ENCODE measurements at regions not wholly inside any gene's neighbourhood (a gene's known extent, or its start where the extent isn't known, plus 50 kb on each side); places are given as distances from the start of the nearest gene placed in this dataset.

DNA sequence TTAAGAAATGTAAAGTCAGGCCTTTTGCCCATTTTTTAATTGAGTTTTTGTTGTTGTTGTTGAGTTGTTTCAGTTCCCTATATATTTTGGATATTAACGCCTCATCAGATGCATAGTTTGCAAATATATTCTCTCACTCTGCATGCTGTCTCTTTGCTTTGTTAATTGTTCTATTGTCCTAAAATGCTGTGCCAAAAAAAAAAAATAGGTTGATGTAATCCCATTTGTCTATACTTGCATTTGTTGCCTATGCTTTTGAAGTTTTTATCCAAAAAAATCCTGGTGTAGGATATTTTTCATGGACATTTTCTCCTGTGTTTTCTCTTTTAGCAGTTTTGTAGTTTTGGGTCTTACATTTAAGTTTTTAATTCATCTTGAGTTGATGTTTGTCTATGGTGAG lies 163.3 kb upstream of the STARD13 start:
- Histone ChIP-seq H3K4me1 (ENCODE audit: control insufficient read depth, insufficient read depth, low read length) (no peaks in the 10 kb centered on the region), H3K27ac (ENCODE audit: low read depth, low read length) (no peak overlapping the region), H3K9ac (ENCODE audit: low read depth, low read length) (no peak overlapping the region), H3K9me3 (ENCODE audit: control insufficient read depth, insufficient read depth, low read length) (no peaks in the 10 kb centered on the region), H3K27me3 (ENCODE audit: control insufficient read depth, insufficient read depth, low read length) (no peaks in the 10 kb centered on the region), H3K36me3 (ENCODE audit: control insufficient read depth, insufficient read depth, low read length) (no peaks in the 10 kb centered on the region), H3K4me3 (ENCODE audit: low read depth, low read length) (no peak overlapping the region)

DNA sequence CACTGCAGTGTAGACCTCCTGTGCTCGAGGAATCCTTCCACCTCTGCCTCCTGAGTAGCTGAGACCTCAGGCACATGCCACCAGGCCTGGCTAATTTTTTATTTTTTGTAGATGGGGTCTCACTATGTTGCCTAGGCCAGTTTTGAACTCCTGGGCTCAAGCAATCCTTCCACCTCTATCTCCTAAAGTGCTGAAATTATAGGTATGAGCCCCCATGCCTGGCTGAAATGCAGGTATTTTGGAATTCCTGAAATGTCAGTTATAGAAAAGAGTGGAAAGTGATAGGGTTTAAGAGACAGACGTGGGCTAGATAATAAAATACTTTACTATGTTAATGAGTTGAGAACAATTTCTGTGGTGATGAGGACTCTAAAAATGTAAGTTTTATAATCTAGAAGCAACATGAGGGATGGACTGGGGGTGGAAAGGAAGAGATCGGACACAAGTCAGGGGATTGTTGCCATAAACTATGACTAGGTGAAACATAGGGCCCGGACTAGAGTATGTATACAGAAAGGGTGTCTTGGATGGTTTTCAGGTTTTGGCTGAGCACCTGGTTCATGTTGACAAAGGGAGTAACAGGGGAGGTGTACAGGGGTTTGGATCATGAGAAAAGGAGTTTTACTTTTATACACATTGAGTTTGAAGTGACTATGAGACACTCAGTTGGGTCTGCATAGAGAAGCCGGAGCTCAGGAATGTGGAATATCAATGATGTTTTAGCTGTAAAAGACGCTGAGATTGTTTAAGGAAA lies 165.6 kb upstream of the STARD13 start:
- Histone ChIP-seq H3K27me3 (ENCODE audit: control insufficient read depth, insufficient read depth, low read length) (no peaks in the 10 kb centered on the region), H3K4me3 (ENCODE audit: low read depth, low read length) (no peak overlapping the region), H3K9me3 (ENCODE audit: control insufficient read depth, insufficient read depth, low read length) (no peaks in the 10 kb centered on the region), H3K9ac (ENCODE audit: low read depth, low read length) (no peak overlapping the region), H3K4me1 (ENCODE audit: control insufficient read depth, insufficient read depth, low read length) (no peaks in the 10 kb centered on the region), H3K36me3 (ENCODE audit: control insufficient read depth, insufficient read depth, low read length) (no peaks in the 10 kb centered on the region), H3K27ac (ENCODE audit: low read depth, low read length) (no peak overlapping the region)

DNA sequence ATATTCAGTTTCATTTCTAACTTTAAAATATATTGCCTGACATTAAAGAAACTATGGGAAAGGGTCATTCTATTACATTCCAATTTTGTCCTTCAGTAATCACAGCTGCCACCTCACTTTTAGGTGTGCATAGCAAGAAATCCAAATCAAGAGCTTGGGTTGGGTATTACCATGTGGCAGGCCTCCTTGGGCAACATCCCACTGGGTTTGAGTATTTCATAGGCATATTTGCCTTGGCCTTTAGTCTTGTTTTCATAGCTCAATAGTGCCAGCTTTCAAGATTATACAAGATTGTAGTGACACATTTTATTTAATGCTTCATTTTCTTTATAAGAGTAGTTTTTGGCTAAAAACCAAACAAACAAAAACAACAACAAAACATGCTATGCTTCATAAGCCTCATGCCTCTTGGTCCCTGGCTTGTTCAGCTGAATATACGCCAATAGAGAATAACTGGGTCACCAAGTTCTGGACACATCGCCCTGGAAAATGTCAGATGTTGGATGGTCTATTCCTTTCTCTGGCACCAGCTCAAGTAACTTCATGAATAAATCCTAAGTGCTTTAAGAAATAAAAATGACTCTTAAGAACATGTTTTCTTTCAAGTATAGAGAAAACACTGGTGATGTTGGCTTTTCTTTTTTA lies 167.4 kb upstream of the STARD13 start:
- Histone ChIP-seq H3K4me3 (ENCODE audit: low read depth, low read length) (no peak overlapping the region), H3K4me1 (ENCODE audit: control insufficient read depth, insufficient read depth, low read length) (no peaks in the 10 kb centered on the region), H3K27me3 (ENCODE audit: control insufficient read depth, insufficient read depth, low read length) (no peaks in the 10 kb centered on the region), H3K27ac (ENCODE audit: low read depth, low read length) (no peak overlapping the region), H3K9me3 (ENCODE audit: control insufficient read depth, insufficient read depth, low read length) (no peaks in the 10 kb centered on the region), H3K36me3 (ENCODE audit: control insufficient read depth, insufficient read depth, low read length) (no peaks in the 10 kb centered on the region), H3K9ac (ENCODE audit: low read depth, low read length) (no peak overlapping the region)

DNA sequence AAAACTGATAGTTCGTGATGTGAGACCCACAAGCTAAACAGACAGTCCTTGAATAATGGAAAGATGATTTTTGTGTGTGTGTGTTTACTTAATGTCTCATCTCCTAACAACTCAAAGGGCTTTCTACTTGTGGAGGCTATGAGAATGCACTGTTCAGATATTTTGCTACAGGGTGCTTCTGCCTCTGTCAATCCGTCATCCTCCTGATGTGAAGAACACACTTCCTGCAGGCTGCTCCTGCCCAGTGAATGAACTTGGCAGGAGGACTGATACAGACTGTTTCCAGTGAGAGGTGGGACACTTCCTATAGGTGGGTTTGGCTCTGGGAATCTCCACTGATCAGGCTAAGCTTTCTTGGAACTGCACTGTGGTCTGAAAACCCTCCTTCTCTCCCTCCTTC lies 168.4 kb upstream of the STARD13 start:
- Histone ChIP-seq H3K36me3 (ENCODE audit: control insufficient read depth, insufficient read depth, low read length) (no peaks in the 10 kb centered on the region), H3K4me3 (ENCODE audit: low read depth, low read length) (no peak overlapping the region), H3K27me3 (ENCODE audit: control insufficient read depth, insufficient read depth, low read length) (no peaks in the 10 kb centered on the region), H3K4me1 (ENCODE audit: control insufficient read depth, insufficient read depth, low read length) (no peaks in the 10 kb centered on the region), H3K9me3 (ENCODE audit: control insufficient read depth, insufficient read depth, low read length) (no peaks in the 10 kb centered on the region), H3K27ac (ENCODE audit: low read depth, low read length) (no peak overlapping the region), H3K9ac (ENCODE audit: low read depth, low read length) (no peak overlapping the region)

DNA sequence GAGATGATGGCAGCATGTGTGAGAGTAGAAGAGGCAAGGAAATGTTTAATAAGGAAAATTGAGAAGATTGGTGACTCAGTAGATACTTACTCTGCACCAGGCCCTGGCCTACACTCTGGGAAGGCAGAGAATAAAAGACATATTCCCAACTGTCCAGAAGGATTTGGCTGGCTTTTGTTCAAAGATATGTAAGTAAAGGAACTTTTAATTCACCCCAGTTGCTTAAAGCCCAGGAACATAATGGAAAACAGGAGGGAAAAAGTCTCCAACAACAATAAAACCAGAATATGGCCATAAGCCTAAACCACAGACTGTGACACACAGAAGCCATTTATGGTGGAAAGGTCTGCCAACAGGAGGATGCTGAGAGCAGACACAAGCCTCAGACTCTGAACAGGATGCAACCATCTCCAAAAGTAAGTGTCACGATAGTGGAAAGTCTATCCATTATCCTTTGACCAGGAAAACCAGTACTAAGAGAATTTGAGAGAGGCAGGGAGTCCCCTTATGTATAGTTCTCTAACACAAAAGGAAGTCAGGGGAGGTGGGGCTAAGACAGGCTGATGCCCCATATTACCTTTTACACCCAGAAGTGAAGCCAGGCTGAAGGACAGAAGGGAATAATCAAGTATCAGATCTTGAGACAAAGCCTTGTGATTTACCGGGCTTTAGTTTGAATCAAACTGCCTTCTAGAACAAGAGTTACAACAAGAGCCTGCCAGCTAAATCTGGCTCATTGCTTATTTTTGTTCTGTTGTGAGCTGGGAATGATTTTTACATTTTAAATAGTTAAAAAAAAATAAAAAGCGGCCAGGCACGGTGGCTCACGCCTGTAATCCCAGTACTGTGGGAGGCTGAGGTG lies 169.5 kb upstream of the STARD13 start:
- no peak overlapping the region for H3K9ac ChIP-seq (ENCODE audit: low read depth, low read length)
- H3K4me3 ChIP-seq (ENCODE audit: low read depth, low read length), result no peak overlapping the region
- no peaks in the 10 kb centered on the region for H3K27me3 ChIP-seq (ENCODE audit: control insufficient read depth, insufficient read depth, low read length)
- no peaks in the 10 kb centered on the region for H3K36me3 ChIP-seq (ENCODE audit: control insufficient read depth, insufficient read depth, low read length)
- H3K9me3 ChIP-seq (ENCODE audit: control insufficient read depth, insufficient read depth, low read length), result no peaks in the 10 kb centered on the region
- no peak overlapping the region for H3K27ac ChIP-seq (ENCODE audit: low read depth, low read length)
- H3K4me1 ChIP-seq (ENCODE audit: control insufficient read depth, insufficient read depth, low read length), result no peaks in the 10 kb centered on the region

DNA sequence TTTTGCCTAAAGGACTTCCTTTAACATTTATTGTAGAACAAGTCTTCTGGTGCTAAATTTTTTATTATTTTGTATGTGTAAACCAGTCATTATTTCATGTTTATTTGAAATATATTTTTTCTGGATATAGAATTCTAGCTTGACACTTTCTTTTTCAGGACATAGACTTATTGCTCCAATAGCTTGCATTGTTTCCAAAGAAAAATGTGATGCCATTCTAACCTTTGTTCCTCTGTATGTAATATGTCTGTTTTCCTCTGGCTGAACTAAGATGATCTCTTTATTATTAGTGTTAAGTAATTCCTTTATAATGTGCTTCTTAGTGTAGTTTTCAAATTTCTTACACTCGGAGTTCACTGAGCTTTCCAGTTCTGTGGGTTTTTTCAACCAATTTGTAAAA lies 174.1 kb upstream of the STARD13 start:
- Histone ChIP-seq H3K9me3 (ENCODE audit: control insufficient read depth, insufficient read depth, low read length) (no peaks in the 10 kb centered on the region), H3K4me3 (ENCODE audit: low read depth, low read length) (no peak overlapping the region), H3K27me3 (ENCODE audit: control insufficient read depth, insufficient read depth, low read length) (no peaks in the 10 kb centered on the region), H3K9ac (ENCODE audit: low read depth, low read length) (no peak overlapping the region), H3K4me1 (ENCODE audit: control insufficient read depth, insufficient read depth, low read length) (no peaks in the 10 kb centered on the region), H3K36me3 (ENCODE audit: control insufficient read depth, insufficient read depth, low read length) (no peaks in the 10 kb centered on the region), H3K27ac (ENCODE audit: low read depth, low read length) (no peak overlapping the region)

DNA sequence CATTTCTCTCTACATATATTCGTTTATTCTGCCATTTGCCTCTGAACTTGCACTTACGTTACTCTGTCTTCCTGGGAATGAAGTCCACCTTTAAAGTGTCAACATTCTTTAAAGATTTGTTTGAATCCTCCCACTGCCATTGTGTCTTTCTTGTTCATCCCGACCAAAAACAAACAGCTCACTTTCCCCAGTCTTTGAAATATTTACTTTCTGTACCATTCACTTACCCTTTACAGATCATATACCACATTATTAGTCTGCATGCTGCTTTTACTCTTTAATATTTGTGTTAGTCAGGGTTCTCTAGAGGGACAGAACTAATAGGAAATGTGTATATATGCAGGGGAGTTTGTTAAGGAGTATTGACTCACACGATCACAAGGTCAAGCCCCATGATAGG lies 176.6 kb upstream of the STARD13 start:
- Histone ChIP-seq H3K27me3 (ENCODE audit: control insufficient read depth, insufficient read depth, low read length) (no peaks in the 10 kb centered on the region), H3K36me3 (ENCODE audit: control insufficient read depth, insufficient read depth, low read length) (no peaks in the 10 kb centered on the region), H3K9ac (ENCODE audit: low read depth, low read length) (no peak overlapping the region), H3K4me3 (ENCODE audit: low read depth, low read length) (no peak overlapping the region), H3K27ac (ENCODE audit: low read depth, low read length) (no peak overlapping the region), H3K4me1 (ENCODE audit: control insufficient read depth, insufficient read depth, low read length) (no peaks in the 10 kb centered on the region), H3K9me3 (ENCODE audit: control insufficient read depth, insufficient read depth, low read length) (no peaks in the 10 kb centered on the region)

DNA sequence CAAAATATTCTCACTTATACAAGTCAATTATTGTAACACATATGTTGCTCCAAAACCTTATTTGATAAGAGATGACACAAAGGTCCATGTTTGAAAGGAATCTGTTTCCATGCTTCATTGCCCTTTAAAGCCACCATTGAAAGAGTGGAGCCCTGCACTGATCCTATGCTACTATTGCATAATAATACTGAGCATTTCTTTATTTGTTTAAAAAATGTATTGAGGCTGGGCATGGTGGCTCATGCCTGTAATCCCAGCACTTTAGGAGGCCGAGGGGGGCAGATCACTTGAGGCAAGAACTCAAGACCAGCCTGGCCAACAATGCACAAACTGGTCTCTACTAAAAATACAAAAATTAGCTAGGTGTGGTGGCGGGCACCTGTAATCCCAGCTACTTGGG lies 178.8 kb upstream of the STARD13 start:
- no peaks in the 10 kb centered on the region for H3K27me3 ChIP-seq (ENCODE audit: control insufficient read depth, insufficient read depth, low read length)
- no peaks in the 10 kb centered on the region for H3K36me3 ChIP-seq (ENCODE audit: control insufficient read depth, insufficient read depth, low read length)
- H3K4me1 ChIP-seq (ENCODE audit: control insufficient read depth, insufficient read depth, low read length), result no peaks in the 10 kb centered on the region
- H3K9ac ChIP-seq (ENCODE audit: low read depth, low read length), result no peak overlapping the region
- no peak overlapping the region for H3K27ac ChIP-seq (ENCODE audit: low read depth, low read length)
- H3K9me3 ChIP-seq (ENCODE audit: control insufficient read depth, insufficient read depth, low read length), result no peaks in the 10 kb centered on the region
- H3K4me3 ChIP-seq (ENCODE audit: low read depth, low read length), result no peak overlapping the region

DNA sequence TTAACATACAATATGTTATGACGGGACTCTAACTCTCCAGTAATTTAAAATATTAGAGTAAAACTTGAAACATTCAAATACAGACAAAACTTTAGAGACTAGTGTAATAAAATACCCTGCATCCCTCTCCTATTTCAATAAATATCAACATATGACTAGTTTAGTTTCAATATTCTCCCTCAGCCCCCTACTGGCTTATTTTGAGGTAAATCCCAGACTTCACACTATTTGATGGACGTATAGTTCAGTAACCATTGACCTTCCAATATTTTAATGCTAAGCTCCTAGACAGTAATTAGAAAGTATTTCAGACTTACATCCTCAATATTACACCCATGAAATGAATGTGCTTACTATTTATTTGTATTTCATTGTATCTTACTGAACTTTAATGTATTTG lies 180.7 kb upstream of the STARD13 start:
- H3K27ac ChIP-seq (ENCODE audit: low read depth, low read length), result no peak overlapping the region
- no peak overlapping the region for H3K4me3 ChIP-seq (ENCODE audit: low read depth, low read length)
- H3K9ac ChIP-seq (ENCODE audit: low read depth, low read length), result no peak overlapping the region
- peaks cover 3% of the 10 kb centered on the region; the same call in 1 of the 2 replicates for H3K4me1 ChIP-seq (ENCODE audit: control insufficient read depth, insufficient read depth, low read length)
- no peaks in the 10 kb centered on the region for H3K27me3 ChIP-seq (ENCODE audit: control insufficient read depth, insufficient read depth, low read length)
- no peaks in the 10 kb centered on the region for H3K9me3 ChIP-seq (ENCODE audit: control insufficient read depth, insufficient read depth, low read length)
- H3K36me3 ChIP-seq (ENCODE audit: control insufficient read depth, insufficient read depth, low read length), result no peaks in the 10 kb centered on the region

DNA sequence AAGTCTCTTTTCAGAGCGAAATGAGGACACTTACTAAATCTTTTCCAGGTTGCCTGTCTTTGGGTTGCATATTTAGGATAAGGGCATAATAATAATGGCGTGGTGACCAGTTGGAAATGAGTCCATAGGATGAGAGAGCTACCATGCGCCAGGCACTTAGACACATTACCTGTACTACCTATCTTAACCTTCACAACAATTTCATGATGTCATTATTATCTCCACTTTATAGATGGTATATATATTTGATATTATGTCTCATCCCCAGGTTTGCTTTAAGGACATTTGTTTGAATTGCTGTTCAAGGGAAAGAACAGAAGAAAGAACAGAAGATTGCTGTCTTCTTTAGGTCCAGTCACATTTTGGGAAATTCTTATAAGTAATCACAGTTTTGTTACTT lies 182.0 kb upstream of the STARD13 start:
- H3K4me3 ChIP-seq (ENCODE audit: low read depth, low read length), result no peak overlapping the region
- H3K4me1 ChIP-seq (ENCODE audit: control insufficient read depth, insufficient read depth, low read length), result peaks cover 6% of the 10 kb centered on the region; the same call in 1 of the 2 replicates
- no peaks in the 10 kb centered on the region for H3K9me3 ChIP-seq (ENCODE audit: control insufficient read depth, insufficient read depth, low read length)
- no peaks in the 10 kb centered on the region for H3K36me3 ChIP-seq (ENCODE audit: control insufficient read depth, insufficient read depth, low read length)
- H3K9ac ChIP-seq (ENCODE audit: low read depth, low read length), result no peak overlapping the region
- no peaks in the 10 kb centered on the region for H3K27me3 ChIP-seq (ENCODE audit: control insufficient read depth, insufficient read depth, low read length)
- no peak overlapping the region for H3K27ac ChIP-seq (ENCODE audit: low read depth, low read length)

DNA sequence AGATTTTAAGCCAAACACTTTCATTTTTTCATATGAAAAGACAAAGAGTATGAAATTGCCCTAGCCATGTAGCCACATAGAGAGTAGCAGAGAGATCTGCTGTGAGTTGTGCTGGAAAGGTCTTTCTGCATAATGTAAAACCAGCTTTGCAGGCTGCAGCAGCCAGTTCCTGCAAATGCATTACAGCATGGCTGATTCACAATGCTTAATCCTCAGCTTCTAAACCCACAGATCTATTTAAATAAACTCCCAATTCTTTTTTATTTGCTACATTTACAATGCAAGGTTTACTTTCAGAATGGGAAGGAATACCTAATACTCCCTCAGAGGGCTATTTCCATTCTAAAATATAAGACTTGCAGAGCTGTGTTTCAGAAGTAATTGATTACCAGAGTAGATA lies 185.6 kb upstream of the STARD13 start:
- Histone ChIP-seq H3K36me3 (ENCODE audit: control insufficient read depth, insufficient read depth, low read length) (no peaks in the 10 kb centered on the region), H3K4me3 (ENCODE audit: low read depth, low read length) (no peak overlapping the region), H3K9me3 (ENCODE audit: control insufficient read depth, insufficient read depth, low read length) (no peaks in the 10 kb centered on the region), H3K4me1 (ENCODE audit: control insufficient read depth, insufficient read depth, low read length) (peaks cover 6% of the 10 kb centered on the region; the same call in 1 of the 2 replicates), H3K9ac (ENCODE audit: low read depth, low read length) (no peak overlapping the region), H3K27me3 (ENCODE audit: control insufficient read depth, insufficient read depth, low read length) (no peaks in the 10 kb centered on the region), H3K27ac (ENCODE audit: low read depth, low read length) (peak overlapping the region; percentile 16)

Measured in HUES48 (cell line).